GM12864 (cell line): ENCODE measurements at regions not wholly inside any gene's neighbourhood (a gene's known extent, or its start where the extent isn't known, plus 50 kb on each side); places are given as distances from the start of the nearest gene placed in this dataset.
"Not testable (repeated sequence)": the region's sequence is repeated elsewhere in the genome, so short reads cannot be mapped to it uniquely, and the experiment has no call there.

Experiments used
- DNase-seq: peaks from one replicate; pipeline ENCODE4 v3.0.0-alpha.2; 2011; ENCODE audit warnings: low read depth
- H3K4me3 ChIP-seq: 2 replicates; pipeline ENCODE4 v1.5.1; 2011; ENCODE audit warnings: mild to moderate bottlenecking, low read depth, low read length, control low read depth
- CTCF ChIP-seq: IDR thresholded peaks from 2 replicates; pipeline ENCODE4 v1.5.1; 2011; ENCODE audit warnings: low read depth, mild to moderate bottlenecking, moderate library complexity, low read length, control low read depth, inconsistent platforms; ENCODE audit errors: missing control alignments

GRCh38 chr16:77502448-77502847, 67.6 kb upstream of the ADAMTS18 start:
- no peak for TF ChIP-seq CTCF
- no peak overlapping the region for H3K4me3 ChIP-seq
- no peak for DNase-seq

GRCh38 chr16:77506492-77506891, 71.7 kb upstream of the ADAMTS18 start:
- DNase-seq, H3K4me3 ChIP-seq: not testable (repeated sequence)

GRCh38 chr16:77509051-77509450, 74.2 kb upstream of the ADAMTS18 start:
- no peak for DNase-seq
- no peak overlapping the region for H3K4me3 ChIP-seq
- TF ChIP-seq CTCF = no peak

GRCh38 chr16:77509796-77510195, 75.0 kb upstream of the ADAMTS18 start:
- no peak for TF ChIP-seq CTCF
- DNase-seq = no peak
- H3K4me3 ChIP-seq = no peak overlapping the region

GRCh38 chr16:77511053-77511452, 76.2 kb upstream of the ADAMTS18 start:
- DNase-seq = no peak
- H3K4me3 ChIP-seq = no peak overlapping the region
- no peak for TF ChIP-seq CTCF

GRCh38 chr16:77514500-77515220, 79.8 kb upstream of the ADAMTS18 start:
- TF ChIP-seq CTCF = no peak
- H3K4me3 ChIP-seq = no peak overlapping the region
- no peak for DNase-seq

GRCh38 chr16:77525226-77525625, 90.4 kb upstream of the ADAMTS18 start:
- DNase-seq, H3K4me3 ChIP-seq: not testable (repeated sequence)

GRCh38 chr16:77531752-77532151, 96.9 kb upstream of the ADAMTS18 start:
- H3K4me3 ChIP-seq = no peak overlapping the region
- DNase-seq = no peak
- TF ChIP-seq CTCF = no peak
